SU-DHL-6 (cell line): ENCODE measurements at regions not wholly inside any gene's neighbourhood (a gene's known extent, or its start where the extent isn't known, plus 50 kb on each side); places are given as distances from the start of the nearest gene placed in this dataset.

Experiments used
- H2AFZ ChIP-seq: fragments of 200-600 bp; sonication (generic); 2 replicates; pipeline ENCODE4 v1.6.1; 2014; ENCODE audit warnings: low read depth, mild to moderate bottlenecking, moderate library complexity, mixed read lengths, antibody characterized with exemption, low read length; ENCODE audit not compliant: severe bottlenecking
- H3F3A ChIP-seq: fragments of 200-600 bp; shearing (Covaris generic); 2 replicates; pipeline ENCODE4 v1.6.0; 2016; ENCODE audit warnings: antibody characterized with exemption, mild to moderate bottlenecking; ENCODE audit not compliant: insufficient read depth
- H3K27ac ChIP-seq: fragments of 200-600 bp; sonication (generic); 2 replicates; pipeline ENCODE4 v1.5.1; 2016; ENCODE audit warnings: low read depth, mild to moderate bottlenecking, low read length, moderate library complexity, mixed read lengths
- H3K27me3 ChIP-seq: fragments of 200-600 bp; sonication (generic), shearing (Covaris generic); 2 replicates; pipeline ENCODE4 v1.6.0; 2014; ENCODE audit warnings: mild to moderate bottlenecking, low read length
- H3K36me3 ChIP-seq: fragments of 200-600 bp; sonication (generic); 2 replicates; pipeline ENCODE4 v1.6.1; 2014; ENCODE audit warnings: mild to moderate bottlenecking, low read length, mixed read lengths
- H3K4me2 ChIP-seq: fragments of 300-600, 200-600 bp; shearing (Covaris generic), sonication (generic); 2 replicates; pipeline ENCODE4 v1.6.0; 2014; ENCODE audit warnings: low read length, low read depth, mild to moderate bottlenecking; ENCODE audit not compliant: poor library complexity, severe bottlenecking
- H3K4me3 ChIP-seq: fragments of 200-600 bp; sonication (generic); 2 replicates; pipeline ENCODE4 v1.5.1; 2014; ENCODE audit warnings: antibody characterized with exemption, low read length, mild to moderate bottlenecking, mixed read lengths; ENCODE audit not compliant: insufficient read depth, poor library complexity, severe bottlenecking
- H3K79me2 ChIP-seq: fragments of 200-600 bp; sonication (generic); 2 replicates; pipeline ENCODE4 v1.6.1; 2014; ENCODE audit warnings: mild to moderate bottlenecking, low read length, moderate library complexity; ENCODE audit not compliant: insufficient read depth
- H3K9ac ChIP-seq: fragments of 200-600 bp; sonication (generic); 2 replicates; pipeline ENCODE4 v1.7.0; 2014; ENCODE audit warnings: mild to moderate bottlenecking, low read length
- H3K9me2 ChIP-seq: fragments of 200-600 bp; sonication (generic); replicated peaks from 2 replicates; pipeline ENCODE4 v1.6.1; 2014; ENCODE audit warnings: low read length; ENCODE audit not compliant: insufficient read depth
- H3K9me3 ChIP-seq: fragments of 200-600 bp; sonication (generic); 2 replicates; pipeline ENCODE4 v1.6.1; 2014; ENCODE audit warnings: low read length, mixed read lengths; ENCODE audit not compliant: insufficient read depth
- H4K20me1 ChIP-seq: fragments of 200-600 bp; sonication (generic); 2 replicates; pipeline ENCODE4 v1.6.1; 2014; ENCODE audit warnings: low read depth, mild to moderate bottlenecking, antibody characterized with exemption, low read length, moderate library complexity, mixed read lengths
- EZH2phosphoT487 ChIP-seq: fragments of 200-600 bp; sonication (generic), shearing (Covaris generic); conservative IDR thresholded peaks from 2 replicates; pipeline ENCODE4 v1.6.1; 2018; ENCODE audit warnings: mild to moderate bottlenecking, antibody characterized with exemption, low read length, moderate library complexity, mixed read lengths
- TF ChIP-seq, protein P1 (sequence below): fragments of 200-600 bp; sonication (generic); IDR thresholded peaks from one replicate; pipeline ENCODE4 v1.5.1; 2017; ENCODE audit warnings: antibody characterized with exemption, mild to moderate bottlenecking, low read length, moderate library complexity; ENCODE audit not compliant: insufficient read depth, poor library complexity, severe bottlenecking

DNA sequence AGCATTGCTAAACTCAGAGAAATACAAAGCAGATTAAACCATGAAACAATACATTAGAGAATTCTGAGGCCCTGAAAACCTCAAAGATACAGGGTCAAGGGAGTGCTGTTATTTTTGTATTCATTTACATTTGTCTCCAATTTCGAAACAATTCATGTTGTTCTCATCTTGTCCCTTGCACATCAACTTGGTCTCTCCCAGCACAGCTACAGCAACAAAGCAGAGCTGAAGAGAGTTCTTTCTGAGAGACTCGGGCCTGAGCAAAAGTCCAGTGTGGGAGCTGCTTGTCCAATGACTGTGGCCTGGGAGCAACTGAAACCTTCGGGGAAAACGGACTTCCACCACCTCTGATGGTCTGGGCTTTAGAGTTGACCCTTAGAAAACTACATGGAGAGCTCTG lies 79.4 kb upstream of the CDKN3 start:
- no peak overlapping the region for H3K27ac ChIP-seq
- no peaks in the 10 kb centered on the region for H3K9me2 ChIP-seq
- no peaks in the 10 kb centered on the region for H3K27me3 ChIP-seq
- no peak for TF ChIP-seq EZH2phosphoT487
- H3F3A ChIP-seq = no peaks in the 10 kb centered on the region
- H3K36me3 ChIP-seq = no peaks in the 10 kb centered on the region
- no peak overlapping the region for H3K4me3 ChIP-seq
- H3K9ac ChIP-seq = no peak overlapping the region
- no peak overlapping the region for H2AFZ ChIP-seq
- no peaks in the 10 kb centered on the region for H3K9me3 ChIP-seq
- no peaks in the 10 kb centered on the region for H4K20me1 ChIP-seq
- H3K4me2 ChIP-seq = no peak overlapping the region
- no peaks in the 10 kb centered on the region for H3K79me2 ChIP-seq

DNA sequence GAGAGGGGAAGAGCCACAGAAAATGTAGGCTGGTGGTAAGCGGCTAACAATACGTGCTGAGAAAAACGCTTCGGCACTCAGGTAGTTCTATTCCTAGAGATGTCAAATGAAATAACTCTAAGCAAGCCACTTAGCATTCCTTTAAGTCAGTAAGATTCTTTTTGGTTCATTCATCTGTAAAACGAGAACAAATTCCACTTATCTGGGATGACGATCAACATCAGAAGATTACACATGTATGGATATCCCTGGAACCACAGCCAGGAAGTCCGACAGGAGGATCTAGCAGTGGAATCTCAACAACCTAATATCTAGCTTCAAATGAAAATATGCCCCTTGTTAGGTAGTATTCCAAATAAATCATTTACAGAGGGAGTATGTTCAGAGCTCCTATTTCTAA lies 74.6 kb upstream of the CDKN3 start:
- Histone ChIP-seq H4K20me1 (no peaks in the 10 kb centered on the region), H3K9me3 (no peaks in the 10 kb centered on the region), H3K4me3 (no peak overlapping the region), H3K9me2 (no peaks in the 10 kb centered on the region), H3K27me3 (no peaks in the 10 kb centered on the region), H3K9ac (no peak overlapping the region), H3F3A (no peaks in the 10 kb centered on the region), H2AFZ (no peak overlapping the region), H3K79me2 (no peaks in the 10 kb centered on the region), H3K36me3 (no peaks in the 10 kb centered on the region), H3K27ac (no peak overlapping the region), H3K4me2 (no peak overlapping the region)
- TF ChIP-seq, protein P1, sequence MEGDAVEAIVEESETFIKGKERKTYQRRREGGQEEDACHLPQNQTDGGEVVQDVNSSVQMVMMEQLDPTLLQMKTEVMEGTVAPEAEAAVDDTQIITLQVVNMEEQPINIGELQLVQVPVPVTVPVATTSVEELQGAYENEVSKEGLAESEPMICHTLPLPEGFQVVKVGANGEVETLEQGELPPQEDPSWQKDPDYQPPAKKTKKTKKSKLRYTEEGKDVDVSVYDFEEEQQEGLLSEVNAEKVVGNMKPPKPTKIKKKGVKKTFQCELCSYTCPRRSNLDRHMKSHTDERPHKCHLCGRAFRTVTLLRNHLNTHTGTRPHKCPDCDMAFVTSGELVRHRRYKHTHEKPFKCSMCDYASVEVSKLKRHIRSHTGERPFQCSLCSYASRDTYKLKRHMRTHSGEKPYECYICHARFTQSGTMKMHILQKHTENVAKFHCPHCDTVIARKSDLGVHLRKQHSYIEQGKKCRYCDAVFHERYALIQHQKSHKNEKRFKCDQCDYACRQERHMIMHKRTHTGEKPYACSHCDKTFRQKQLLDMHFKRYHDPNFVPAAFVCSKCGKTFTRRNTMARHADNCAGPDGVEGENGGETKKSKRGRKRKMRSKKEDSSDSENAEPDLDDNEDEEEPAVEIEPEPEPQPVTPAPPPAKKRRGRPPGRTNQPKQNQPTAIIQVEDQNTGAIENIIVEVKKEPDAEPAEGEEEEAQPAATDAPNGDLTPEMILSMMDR = no peak
- no peak for TF ChIP-seq EZH2phosphoT487

DNA sequence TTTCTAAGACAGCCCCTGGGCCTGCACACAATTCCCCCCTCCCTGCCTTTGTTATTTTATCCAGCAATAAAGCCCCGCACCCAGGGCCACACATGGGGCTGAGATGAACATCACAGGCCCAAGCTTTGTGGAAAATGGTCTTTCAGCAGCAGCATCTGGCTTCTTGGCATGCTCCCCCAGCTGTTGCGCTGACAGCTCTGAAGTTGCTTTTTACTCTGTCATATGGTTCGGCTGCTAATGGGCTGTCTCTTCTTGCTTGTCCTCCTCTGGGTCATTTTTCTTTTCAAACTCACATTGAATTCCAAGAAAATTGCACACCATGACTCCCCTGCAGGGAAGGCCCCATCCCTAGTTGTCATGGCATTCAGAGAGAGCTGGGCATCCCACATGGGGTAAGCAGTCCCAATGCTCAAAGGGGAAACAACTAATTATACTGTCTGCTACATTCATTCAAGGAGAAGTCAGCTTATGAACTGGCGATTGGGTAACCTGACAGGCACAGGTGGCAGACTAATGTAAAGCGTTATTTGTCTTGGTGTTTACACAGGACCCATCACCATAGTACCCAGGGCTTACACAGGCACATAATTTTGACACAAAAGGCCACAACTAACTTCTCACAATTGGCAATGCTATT lies 74.0 kb upstream of the CDKN3 start:
- Histone ChIP-seq H3K9me3 (no peaks in the 10 kb centered on the region), H3K27me3 (no peaks in the 10 kb centered on the region), H3K9ac (no peak overlapping the region), H3K4me2 (no peak overlapping the region), H3K36me3 (no peaks in the 10 kb centered on the region), H3K79me2 (no peaks in the 10 kb centered on the region), H3K9me2 (no peaks in the 10 kb centered on the region), H3F3A (no peaks in the 10 kb centered on the region), H4K20me1 (no peaks in the 10 kb centered on the region), H3K4me3 (no peak overlapping the region), H2AFZ (no peak overlapping the region), H3K27ac (no peak overlapping the region)
- no peak for TF ChIP-seq EZH2phosphoT487
- TF ChIP-seq, protein P1 = no peak

DNA sequence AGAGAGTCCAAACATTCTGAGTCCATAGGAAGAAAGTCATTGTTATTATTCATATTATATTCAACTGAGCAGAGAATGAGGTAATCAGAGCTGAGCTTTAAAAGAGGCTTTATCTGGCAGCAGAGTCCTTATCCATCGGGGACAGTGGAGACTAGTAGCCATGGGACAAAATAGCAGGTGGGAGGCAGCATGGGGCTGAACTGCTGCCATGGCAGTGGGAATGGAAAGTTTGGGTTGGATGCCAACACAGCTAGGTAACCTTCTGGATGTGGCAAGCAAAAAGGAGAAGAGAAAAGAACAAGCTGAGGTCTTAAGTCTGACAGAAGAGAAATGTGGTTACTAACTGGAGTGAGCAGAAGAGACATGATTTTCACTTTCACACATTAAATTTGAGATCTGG lies 71.0 kb upstream of the CDKN3 start:
- Histone ChIP-seq H3K27ac (no peak overlapping the region), H3K9ac (no peak overlapping the region), H3K9me2 (no peaks in the 10 kb centered on the region), H4K20me1 (no peaks in the 10 kb centered on the region), H3K36me3 (no peaks in the 10 kb centered on the region), H3K79me2 (no peaks in the 10 kb centered on the region), H3F3A (no peaks in the 10 kb centered on the region), H3K9me3 (no peaks in the 10 kb centered on the region), H3K27me3 (no peaks in the 10 kb centered on the region), H3K4me3 (no peak overlapping the region), H3K4me2 (no peak overlapping the region), H2AFZ (no peak overlapping the region)
- no peak for TF ChIP-seq EZH2phosphoT487
- TF ChIP-seq, protein P1 = no peak
